ENCODE measurements at regions not wholly inside any gene's neighbourhood (a gene's known extent, or its start where the extent isn't known, plus 50 kb on each side); places are given as distances from the start of the nearest gene placed in this dataset.

DNA sequence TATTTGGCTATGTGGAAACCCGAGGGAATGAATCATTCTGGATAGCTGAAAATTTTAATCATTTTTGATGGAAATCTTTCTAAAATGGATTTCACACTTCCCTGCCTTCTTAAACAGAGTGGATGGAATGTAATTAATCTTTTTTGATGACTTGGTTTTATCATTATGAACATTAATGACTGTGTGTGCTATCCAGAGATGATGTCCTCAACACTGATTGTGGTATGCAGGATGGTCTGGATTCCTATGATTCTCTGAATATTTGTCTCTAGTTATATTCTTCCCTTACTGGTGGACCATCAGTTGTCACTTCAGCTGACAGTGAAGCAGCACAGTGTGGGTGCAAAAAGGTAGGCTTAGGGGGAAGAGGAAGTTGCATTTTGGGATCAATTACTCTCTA is 513.5 kb downstream of the LMO4 start:
- TF ChIP-seq, protein P1, sequence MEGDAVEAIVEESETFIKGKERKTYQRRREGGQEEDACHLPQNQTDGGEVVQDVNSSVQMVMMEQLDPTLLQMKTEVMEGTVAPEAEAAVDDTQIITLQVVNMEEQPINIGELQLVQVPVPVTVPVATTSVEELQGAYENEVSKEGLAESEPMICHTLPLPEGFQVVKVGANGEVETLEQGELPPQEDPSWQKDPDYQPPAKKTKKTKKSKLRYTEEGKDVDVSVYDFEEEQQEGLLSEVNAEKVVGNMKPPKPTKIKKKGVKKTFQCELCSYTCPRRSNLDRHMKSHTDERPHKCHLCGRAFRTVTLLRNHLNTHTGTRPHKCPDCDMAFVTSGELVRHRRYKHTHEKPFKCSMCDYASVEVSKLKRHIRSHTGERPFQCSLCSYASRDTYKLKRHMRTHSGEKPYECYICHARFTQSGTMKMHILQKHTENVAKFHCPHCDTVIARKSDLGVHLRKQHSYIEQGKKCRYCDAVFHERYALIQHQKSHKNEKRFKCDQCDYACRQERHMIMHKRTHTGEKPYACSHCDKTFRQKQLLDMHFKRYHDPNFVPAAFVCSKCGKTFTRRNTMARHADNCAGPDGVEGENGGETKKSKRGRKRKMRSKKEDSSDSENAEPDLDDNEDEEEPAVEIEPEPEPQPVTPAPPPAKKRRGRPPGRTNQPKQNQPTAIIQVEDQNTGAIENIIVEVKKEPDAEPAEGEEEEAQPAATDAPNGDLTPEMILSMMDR (conservative IDR thresholded peaks at IDR 0.05; ENCODE audit: low read length) = no peak
- TF ChIP-seq EZH2phosphoT487 (IDR thresholded peaks at IDR 0.05; ENCODE audit: borderline replicate concordance, low read depth, low read length) = no peak

Data from OCI-LY7 (cell line).